ENCODE measurements at regions not wholly inside any gene's neighbourhood (a gene's known extent, or its start where the extent isn't known, plus 50 kb on each side); places are given as distances from the start of the nearest gene placed in this dataset.

GRCh38 chr21:14318578-14318977 is 64.4 kb downstream of the HSPA13 start:
- TF ChIP-seq CTCF (conservative IDR thresholded peaks at IDR 0.05; ENCODE audit: low read depth, low read length) (no peak), EZH2 (IDR thresholded peaks at IDR 0.05; ENCODE audit: low read length, unreplicated experiment) (no peak)

Measured in PC-3 (cell line).